Kidney glomerular epithelial cell (primary cell): ENCODE measurements at regions not wholly inside any gene's neighbourhood (a gene's known extent, or its start where the extent isn't known, plus 50 kb on each side); places are given as distances from the start of the nearest gene placed in this dataset.
"Not testable (repeated sequence)": the region's sequence is repeated elsewhere in the genome, so short reads cannot be mapped to it uniquely, and the experiment has no call there.

Experiments used
- DNase-seq: peaks from one replicate; lab custom pipeline; 2025; lab: John Stamatoyannopoulos, UW

GRCh38 chr7:113389112-113389646 lies 270.8 kb upstream of the SMIM30 start:
- DNase-seq = no peak

- no peak for DNase-seq
Observed at GRCh38 chr7:113383638-113384037, 265.3 kb upstream of the SMIM30 start.

- DNase-seq = no peak
Observed at GRCh38 chr7:113379746-113380145, 261.4 kb upstream of the SMIM30 start.

GRCh38 chr7:113374955-113375354 lies 256.6 kb upstream of the SMIM30 start:
- no peak for DNase-seq

- no peak for DNase-seq
Observed at GRCh38 chr7:113373863-113374262, 255.5 kb upstream of the SMIM30 start.

GRCh38 chr7:113371416-113372043 lies 253.2 kb upstream of the SMIM30 start:
- DNase-seq = no peak

- no peak for DNase-seq
Observed at GRCh38 chr7:113370910-113371309, 252.6 kb upstream of the SMIM30 start.

- no peak for DNase-seq
Observed at GRCh38 chr7:113368256-113368655, 249.9 kb upstream of the SMIM30 start.

GRCh38 chr7:113367041-113367586 lies 248.8 kb upstream of the SMIM30 start:
- DNase-seq = no peak

GRCh38 chr7:113366122-113366521 lies 247.8 kb upstream of the SMIM30 start:
- no peak for DNase-seq

- no peak for DNase-seq
Observed at GRCh38 chr7:113349339-113349738, 231.0 kb upstream of the SMIM30 start.

- no peak for DNase-seq
Observed at GRCh38 chr7:113339661-113340060, 221.3 kb upstream of the SMIM30 start.

GRCh38 chr7:113338071-113338696 lies 219.8 kb upstream of the SMIM30 start:
- DNase-seq = no peak

GRCh38 chr7:113336838-113337237 lies 218.5 kb upstream of the SMIM30 start:
- not testable (repeated sequence) for DNase-seq

- no peak for DNase-seq
Observed at GRCh38 chr7:113331155-113331898, 213.0 kb upstream of the SMIM30 start.

- DNase-seq = no peak
Observed at GRCh38 chr7:113321201-113321600, 202.8 kb upstream of the SMIM30 start.

GRCh38 chr7:113320419-113320818 lies 202.1 kb upstream of the SMIM30 start:
- no peak for DNase-seq

GRCh38 chr7:113314594-113314993 lies 196.2 kb upstream of the SMIM30 start:
- no peak for DNase-seq

GRCh38 chr7:113308399-113308798 lies 190.0 kb upstream of the SMIM30 start:
- DNase-seq = no peak

GRCh38 chr7:113307147-113307546 lies 188.8 kb upstream of the SMIM30 start:
- DNase-seq = no peak

- DNase-seq = no peak
Observed at GRCh38 chr7:113306302-113306701, 187.9 kb upstream of the SMIM30 start.

GRCh38 chr7:113304104-113304503 lies 185.8 kb upstream of the SMIM30 start:
- no peak for DNase-seq

GRCh38 chr7:113303388-113303787 lies 185.0 kb upstream of the SMIM30 start:
- not testable (repeated sequence) for DNase-seq
